Mesothelial cell of epicardium (in vitro differentiated cells): ENCODE measurements at regions not wholly inside any gene's neighbourhood (a gene's known extent, or its start where the extent isn't known, plus 50 kb on each side); places are given as distances from the start of the nearest gene placed in this dataset.
"Not testable (repeated sequence)": the region's sequence is repeated elsewhere in the genome, so short reads cannot be mapped to it uniquely, and the experiment has no call there.

Experiments used
- DNase-seq, 2 experiments: peaks; one replicate each; pipeline ENCODE4 v3.0.0; 2021; ENCODE audit warnings: low spot score in 2 of 2; ENCODE audit not compliant: unreplicated experiment in 2 of 2
- H3K27ac Mint-ChIP-seq: 2 replicates; pipeline ENCODE4 v1.8.0; 2021; ENCODE audit warnings: mixed read lengths
- H3K27me3 Mint-ChIP-seq: 2 replicates; pipeline ENCODE4 v1.8.0; 2021; ENCODE audit warnings: low read depth, mixed read lengths
- H3K36me3 Mint-ChIP-seq: 2 replicates; pipeline ENCODE4 v1.8.0; 2021; ENCODE audit warnings: mixed read lengths
- H3K4me1 Mint-ChIP-seq: 2 replicates; pipeline ENCODE4 v1.8.0; 2021; ENCODE audit warnings: mixed read lengths
- H3K4me3 Mint-ChIP-seq: 2 replicates; pipeline ENCODE4 v1.8.0; 2021; ENCODE audit warnings: mild to moderate bottlenecking, moderate library complexity, mixed read lengths
- H3K9me3 Mint-ChIP-seq: 2 replicates; pipeline ENCODE4 v1.8.0; 2021; ENCODE audit warnings: mixed read lengths
- microRNA-seq: library from miRNA; unstranded; fragments of <30 nt; microRNA quantifications from one replicate; pipeline ENCODE4 v1.2.0, GENCODE V29; 2021; ENCODE audit warnings: inconsistent platforms, mixed read lengths
- TF ChIP-seq, protein P1 (sequence below): fragments of 200-600 bp; sonication (generic); IDR thresholded peaks from one replicate; pipeline ENCODE4 v1.5.0; 2021; ENCODE audit warnings: antibody characterized with exemption; ENCODE audit not compliant: unreplicated experiment

DNA sequence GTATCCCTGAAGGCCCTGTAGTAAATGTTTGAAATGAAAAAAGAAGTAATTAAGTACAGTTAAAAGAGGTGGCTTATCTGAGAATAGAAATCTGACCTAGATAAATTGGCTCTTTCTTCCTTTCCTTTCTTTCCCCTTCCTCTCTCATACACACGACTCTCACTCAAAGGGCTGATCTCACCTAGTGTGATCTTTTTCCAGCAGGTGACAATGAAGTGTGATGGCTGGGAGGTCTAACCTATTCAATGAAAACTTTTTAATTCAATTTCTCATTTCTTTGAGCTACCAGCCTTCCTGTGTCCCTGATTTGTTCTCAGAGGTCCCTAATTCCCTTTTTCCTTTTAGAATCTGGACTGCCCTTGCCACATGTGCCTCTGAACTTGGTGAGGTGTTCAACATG lies 118.0 kb upstream of the RIMS1 start:
- Mint-ChIP-seq H3K27ac (no peak overlapping the region), H3K36me3 (no peaks in the 10 kb centered on the region), H3K9me3 (no peaks in the 10 kb centered on the region), H3K27me3 (peaks cover 2% of the 10 kb centered on the region), H3K4me3 (no peak overlapping the region), H3K4me1 (no peaks in the 10 kb centered on the region)
- DNase-seq: no peak
- TF ChIP-seq, protein P1, sequence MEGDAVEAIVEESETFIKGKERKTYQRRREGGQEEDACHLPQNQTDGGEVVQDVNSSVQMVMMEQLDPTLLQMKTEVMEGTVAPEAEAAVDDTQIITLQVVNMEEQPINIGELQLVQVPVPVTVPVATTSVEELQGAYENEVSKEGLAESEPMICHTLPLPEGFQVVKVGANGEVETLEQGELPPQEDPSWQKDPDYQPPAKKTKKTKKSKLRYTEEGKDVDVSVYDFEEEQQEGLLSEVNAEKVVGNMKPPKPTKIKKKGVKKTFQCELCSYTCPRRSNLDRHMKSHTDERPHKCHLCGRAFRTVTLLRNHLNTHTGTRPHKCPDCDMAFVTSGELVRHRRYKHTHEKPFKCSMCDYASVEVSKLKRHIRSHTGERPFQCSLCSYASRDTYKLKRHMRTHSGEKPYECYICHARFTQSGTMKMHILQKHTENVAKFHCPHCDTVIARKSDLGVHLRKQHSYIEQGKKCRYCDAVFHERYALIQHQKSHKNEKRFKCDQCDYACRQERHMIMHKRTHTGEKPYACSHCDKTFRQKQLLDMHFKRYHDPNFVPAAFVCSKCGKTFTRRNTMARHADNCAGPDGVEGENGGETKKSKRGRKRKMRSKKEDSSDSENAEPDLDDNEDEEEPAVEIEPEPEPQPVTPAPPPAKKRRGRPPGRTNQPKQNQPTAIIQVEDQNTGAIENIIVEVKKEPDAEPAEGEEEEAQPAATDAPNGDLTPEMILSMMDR: no peak

DNA sequence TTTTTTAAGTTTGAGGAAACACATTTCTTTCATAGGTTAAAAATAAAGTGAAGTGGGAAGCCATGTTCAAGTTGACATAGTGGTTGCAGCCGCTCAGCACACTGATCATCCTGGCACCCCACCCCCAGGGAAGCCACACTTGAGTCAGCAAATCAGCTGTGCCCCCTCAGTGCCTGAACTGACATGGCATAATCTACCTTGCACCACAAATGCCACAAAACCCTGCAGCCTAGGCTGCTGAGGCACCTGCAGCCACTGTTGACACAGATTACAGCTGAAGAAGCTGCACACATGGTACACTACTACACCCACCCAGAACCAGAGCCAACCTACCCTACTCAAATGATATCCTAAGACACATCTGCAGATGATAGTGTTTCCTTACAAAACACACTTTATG lies 77.5 kb upstream of the RIMS1 start:
- H3K4me3 Mint-ChIP-seq: no peak overlapping the region
- H3K4me1 Mint-ChIP-seq: no peaks in the 10 kb centered on the region
- TF ChIP-seq, protein P1: no peak
- no peaks in the 10 kb centered on the region for H3K36me3 Mint-ChIP-seq
- no peak for DNase-seq
- H3K27me3 Mint-ChIP-seq: no peaks in the 10 kb centered on the region
- H3K9me3 Mint-ChIP-seq: peaks cover 45% of the 10 kb centered on the region
- no peak overlapping the region for H3K27ac Mint-ChIP-seq

DNA sequence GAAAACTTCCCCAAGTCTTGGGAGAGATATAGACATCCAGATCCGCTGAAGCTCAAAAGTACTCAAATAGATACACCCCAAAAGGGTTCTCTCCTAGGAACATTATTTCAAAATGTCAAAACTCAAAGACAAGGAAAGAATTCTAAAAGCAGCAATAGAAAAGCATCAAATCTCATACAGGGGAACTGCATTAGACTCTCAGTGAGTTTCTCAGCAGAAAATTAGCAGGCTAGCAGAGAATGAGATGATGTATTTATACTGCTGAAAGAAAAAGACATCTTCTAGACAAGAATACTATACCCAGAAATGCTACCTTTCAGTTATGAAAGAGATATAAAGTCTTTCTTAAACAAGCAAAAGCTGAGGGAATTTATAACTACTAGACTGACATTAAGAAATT lies 75.5 kb upstream of the RIMS1 start:
- peaks cover 57% of the 10 kb centered on the region for H3K9me3 Mint-ChIP-seq
- H3K36me3 Mint-ChIP-seq: no peaks in the 10 kb centered on the region
- no peaks in the 10 kb centered on the region for H3K27me3 Mint-ChIP-seq
- H3K4me3 Mint-ChIP-seq: no peak overlapping the region
- DNase-seq: no peak
- TF ChIP-seq, protein P1: no peak
- H3K4me1 Mint-ChIP-seq: no peaks in the 10 kb centered on the region
- no peak overlapping the region for H3K27ac Mint-ChIP-seq

DNA sequence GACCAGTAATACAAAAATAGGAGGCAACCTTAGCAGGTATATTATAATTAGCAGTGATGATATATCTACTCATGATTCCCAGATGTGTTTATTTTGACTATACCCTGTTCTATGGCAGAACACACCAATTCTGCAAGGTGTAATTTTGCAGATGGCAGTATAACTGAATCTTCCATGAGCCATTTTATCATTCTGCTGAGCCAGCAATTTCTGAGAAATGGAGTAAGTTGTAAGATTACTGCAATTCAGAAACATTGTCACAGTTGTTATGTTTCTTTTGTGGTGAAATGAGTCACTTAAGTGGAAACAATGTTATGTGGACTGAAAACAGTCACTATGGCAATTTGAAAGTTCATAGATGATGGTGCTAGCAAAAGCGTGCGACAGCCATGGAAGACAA lies 63.7 kb upstream of the RIMS1 start:
- H3K36me3 Mint-ChIP-seq: no peaks in the 10 kb centered on the region
- DNase-seq: no peak
- TF ChIP-seq, protein P1: no peak
- H3K9me3 Mint-ChIP-seq: peaks cover 13% of the 10 kb centered on the region
- no peak overlapping the region for H3K27ac Mint-ChIP-seq
- H3K4me1 Mint-ChIP-seq: no peaks in the 10 kb centered on the region
- no peaks in the 10 kb centered on the region for H3K27me3 Mint-ChIP-seq
- no peak overlapping the region for H3K4me3 Mint-ChIP-seq

DNA sequence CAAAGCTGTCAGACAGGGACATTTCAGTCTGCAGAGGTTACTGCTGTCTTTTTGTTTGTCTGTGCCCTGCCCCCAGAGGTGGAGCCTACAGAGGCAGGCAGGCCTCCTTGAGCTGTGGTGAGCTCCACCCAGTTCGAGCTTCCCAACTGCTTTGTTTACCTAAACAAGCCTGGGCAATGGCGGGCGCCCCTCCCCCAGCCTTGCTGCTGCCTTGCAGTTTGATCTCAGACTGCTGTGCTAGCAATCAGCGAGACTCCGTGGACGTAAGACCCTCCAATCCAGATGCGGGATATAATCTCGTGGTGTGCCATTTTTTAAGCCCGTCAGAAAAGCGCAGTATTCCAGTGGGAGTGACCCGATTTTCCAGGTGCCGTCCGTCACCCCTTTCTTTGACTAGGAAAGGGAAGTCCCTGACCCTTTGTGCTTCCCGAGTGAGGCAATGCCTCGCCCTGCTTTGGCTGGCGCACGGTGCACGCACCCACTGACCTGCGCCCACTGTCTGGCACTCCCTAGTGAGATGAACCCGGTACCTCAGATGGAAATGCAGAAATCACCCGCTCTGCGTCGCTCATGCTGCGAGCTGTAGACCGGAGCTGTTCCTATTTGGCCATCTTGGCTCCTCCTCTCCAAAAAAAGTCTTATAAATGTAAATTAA lies 54.1 kb upstream of the RIMS1 start:
- H3K36me3 Mint-ChIP-seq, H3K4me3 Mint-ChIP-seq, DNase-seq, H3K4me1 Mint-ChIP-seq, H3K27me3 Mint-ChIP-seq, H3K27ac Mint-ChIP-seq: not testable (repeated sequence)
- peaks cover 23% of the 10 kb centered on the region for H3K9me3 Mint-ChIP-seq

Small RNA genes lying in the stretch of these regions (microRNA-seq; reads per million reads assigned to microRNA genes)
- gene MIR30A: 16,611 reads per million, percentile 97 among the genes with 10 or more reads in this experiment
- gene MIR30C2: 45.4 reads per million, percentile 57 among the genes with 10 or more reads in this experiment
